Peyer's patch (tissue), 4 donors: ENCODE measurements at regions not wholly inside any gene's neighbourhood (a gene's known extent, or its start where the extent isn't known, plus 50 kb on each side); places are given as distances from the start of the nearest gene placed in this dataset.

ENCODE experiments used
- CTCF ChIP-seq, 6 experiments: fragments of 450-650 bp in 4 of 6; fragments of 200-600 bp in 2 of 6; sonication (generic) in 1 of 6; IDR thresholded peaks; one replicate each; pipeline ENCODE4 v1.5.1; 2017 to 2019; ENCODE audit warnings: antibody characterized with exemption in 6 of 6, mild to moderate bottlenecking in 3 of 6, moderate library complexity in 1 of 6
- POLR2A ChIP-seq, 2 donors: fragments of 450-650 bp; IDR thresholded peaks; one replicate each; pipeline ENCODE4 v1.5.1; 2017; ENCODE audit warnings: antibody characterized with exemption in 2 of 2, mild to moderate bottlenecking in 2 of 2, moderate library complexity in 2 of 2

- no peak for TF ChIP-seq POLR2A (IDR thresholded peaks at IDR 0.05)
- no peak for TF ChIP-seq CTCF (IDR thresholded peaks at IDR 0.05)
These were observed 267.3 kb downstream of the SHQ1 start for GRCh38 chr3:72580900-72581299.
